ENCODE measurements at regions not wholly inside any gene's neighbourhood (a gene's known extent, or its start where the extent isn't known, plus 50 kb on each side); places are given as distances from the start of the nearest gene placed in this dataset.

GRCh38 chr6:166683477-166683876, 56.4 kb upstream of the RPS6KA2 start:
- no peak for DNase-seq (ENCODE audit: low read depth in 4 of 4, low spot score in 3 of 4)

- DNase-seq (ENCODE audit: low read depth in 4 of 4, low spot score in 3 of 4): no peak
Observed at GRCh38 chr6:166679566-166679965, 52.5 kb upstream of the RPS6KA2 start.

GRCh38 chr6:166678426-166678825, 51.4 kb upstream of the RPS6KA2 start:
- no peak for DNase-seq (ENCODE audit: low read depth in 4 of 4, low spot score in 3 of 4)

DNA sequence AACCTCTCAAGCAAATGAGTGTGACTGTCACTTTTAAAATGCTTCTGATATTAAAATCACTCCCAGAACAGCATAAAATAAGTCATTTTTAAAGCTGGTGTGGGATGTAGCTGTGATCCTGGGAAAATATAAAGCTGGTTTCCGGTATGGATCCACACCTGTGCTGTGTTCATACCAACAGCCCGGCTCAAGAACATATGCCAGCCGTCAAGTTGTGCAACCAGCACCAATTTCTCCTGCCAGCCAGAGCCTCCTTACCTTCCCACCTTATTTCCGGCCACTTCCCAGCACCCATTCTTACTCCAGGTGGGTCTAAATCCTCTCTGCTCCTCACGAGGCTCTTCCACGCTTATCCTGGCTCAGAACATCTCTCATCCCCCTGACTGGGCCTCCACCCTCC, 50.9 kb upstream of the RPS6KA2 start:
- DNase-seq (ENCODE audit: low read depth in 4 of 4, low spot score in 3 of 4): no peak
